HL-60 (cell line): ENCODE measurements at regions not wholly inside any gene's neighbourhood (a gene's known extent, or its start where the extent isn't known, plus 50 kb on each side); places are given as distances from the start of the nearest gene placed in this dataset.

Experiments used
- CTCF ChIP-seq: IDR thresholded peaks from one replicate; pipeline ENCODE4 v1.5.1; 2011; ENCODE audit warnings: low read length, control low read depth, inconsistent platforms; ENCODE audit not compliant: insufficient read depth
- GABPA ChIP-seq: IDR thresholded peaks from 2 replicates; pipeline ENCODE4 v1.6.1; 2012; ENCODE audit warnings: low read depth
- POLR2AphosphoS5 ChIP-seq: IDR thresholded peaks from 2 replicates; pipeline ENCODE4 v1.6.1; 2012; ENCODE audit warnings: low read depth

GRCh38 chr7:84508606-84509005 lies 314.0 kb upstream of the SEMA3A start:
- TF ChIP-seq CTCF = no peak
- TF ChIP-seq POLR2AphosphoS5 = no peak
- TF ChIP-seq GABPA = no peak
